LoVo (cell line): ENCODE measurements at regions not wholly inside any gene's neighbourhood (a gene's known extent, or its start where the extent isn't known, plus 50 kb on each side); places are given as distances from the start of the nearest gene placed in this dataset.

Experiments
- DNase-seq: peaks from one replicate; pipeline ENCODE4 v3.0.0-alpha.2; 2016; ENCODE audit warnings: low spot score

DNA sequence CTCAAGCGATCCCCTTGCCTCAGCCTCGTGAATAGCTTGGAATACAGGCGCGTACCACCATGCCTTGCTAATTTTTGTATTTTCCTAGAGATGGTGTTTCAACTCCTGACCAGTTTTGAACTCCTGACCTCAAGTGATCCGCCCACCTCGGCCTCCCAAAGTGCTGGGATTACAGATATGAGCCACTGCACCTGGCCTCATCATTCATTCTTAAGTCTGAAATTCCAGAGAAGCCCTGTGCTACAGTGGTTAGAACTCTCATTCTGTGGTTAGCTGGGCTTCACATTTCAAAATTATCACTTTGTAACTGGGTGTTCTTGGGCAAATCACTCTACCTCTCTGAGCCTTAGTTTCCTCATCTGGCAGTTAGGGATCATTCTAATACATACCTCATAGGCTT, 86.1 kb upstream of the POU3F1 start:
- no peak for DNase-seq

DNA sequence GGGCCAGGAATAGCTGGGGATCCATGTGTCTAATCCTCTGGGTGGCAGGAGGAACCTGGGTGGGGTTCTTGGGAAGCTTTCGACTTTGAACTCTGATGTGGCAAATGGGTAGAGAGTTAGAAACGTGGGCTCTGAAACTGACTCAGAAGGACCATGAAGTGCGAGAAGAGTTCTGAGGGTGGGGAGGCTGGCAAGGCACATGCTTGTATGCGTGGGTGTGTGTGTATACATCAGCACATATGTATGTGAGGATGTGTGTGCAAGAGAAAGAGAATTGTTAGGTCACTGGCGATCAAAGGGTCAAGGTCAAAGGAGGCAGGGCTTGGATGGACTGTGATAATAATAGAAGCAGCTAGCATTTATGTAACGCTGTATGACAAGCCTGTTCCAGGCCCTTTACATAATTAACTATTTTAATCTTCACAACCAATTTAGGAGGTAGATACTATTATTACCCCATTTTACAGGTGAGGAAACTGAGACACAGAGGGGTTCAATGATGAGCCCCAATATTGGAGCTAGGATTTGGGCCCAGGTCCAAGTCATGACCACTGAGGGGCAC, 84.5 kb upstream of the POU3F1 start:
- no peak for DNase-seq

DNA sequence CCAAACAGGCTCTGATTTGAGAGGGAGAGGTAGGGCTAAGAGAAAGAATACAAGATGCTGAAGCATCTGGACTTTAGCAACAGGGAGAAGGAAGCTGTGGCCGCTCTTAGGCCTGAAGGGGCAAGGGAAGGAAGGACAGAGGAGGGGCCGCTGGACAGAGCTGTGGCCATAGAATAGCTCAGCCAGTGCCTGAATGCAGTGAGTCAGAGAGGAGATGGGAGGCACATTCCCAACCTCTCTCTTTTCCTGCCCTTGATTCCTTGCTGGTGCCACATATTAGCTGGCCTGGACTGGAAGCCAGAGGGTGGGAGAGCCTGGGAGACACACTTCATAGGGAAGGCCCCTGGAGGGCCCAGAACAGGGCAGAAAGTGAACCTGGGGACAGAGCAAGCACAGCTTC, 83.4 kb upstream of the POU3F1 start:
- DNase-seq, result no peak

DNA sequence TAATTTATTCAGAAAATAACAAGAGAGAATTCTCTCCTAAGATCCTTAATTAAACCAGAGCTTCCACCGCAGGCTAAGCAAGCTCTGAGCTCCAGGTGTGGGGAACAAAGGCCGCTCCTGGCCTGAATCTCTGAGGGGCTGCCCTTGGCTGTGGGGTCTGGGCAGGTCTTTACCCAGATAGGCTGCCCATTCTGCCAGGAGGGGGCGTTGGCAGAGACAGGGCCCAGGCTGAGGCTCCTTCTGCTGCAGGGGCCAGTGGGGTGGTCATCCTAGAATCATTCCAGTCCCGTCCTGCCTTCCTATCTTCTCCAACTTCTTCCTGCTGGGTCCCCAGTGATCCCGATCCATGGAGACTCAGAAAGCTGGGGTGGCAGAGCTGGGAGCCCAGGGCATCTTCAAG, 82.9 kb upstream of the POU3F1 start:
- DNase-seq, result no peak

DNA sequence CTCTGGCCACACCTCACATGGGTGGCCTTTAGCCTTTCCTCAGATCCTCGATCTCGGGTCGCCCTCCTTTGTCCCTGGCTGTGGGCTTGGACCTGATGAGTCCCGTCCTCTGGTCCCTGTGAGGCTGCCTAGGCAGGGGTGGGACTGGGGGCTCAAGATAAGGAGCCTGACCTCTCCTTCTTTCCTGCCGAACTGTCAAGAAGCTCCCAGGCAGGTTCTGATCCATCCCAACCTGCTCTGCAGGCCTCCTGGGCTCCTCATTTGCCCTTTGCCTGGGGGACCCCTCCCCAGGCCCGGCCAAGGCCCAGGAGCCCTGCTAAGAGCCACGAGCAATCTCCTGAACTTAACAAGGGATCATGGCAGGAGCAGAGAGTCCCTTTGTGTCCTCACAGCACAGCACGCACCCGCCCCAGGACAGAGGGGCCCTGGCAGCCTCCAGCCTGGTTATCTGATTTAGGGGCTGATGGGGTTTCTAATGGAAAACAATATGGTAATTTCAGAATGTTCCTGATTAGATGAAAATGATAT, 82.4 kb upstream of the POU3F1 start:
- DNase-seq, result no peak

DNA sequence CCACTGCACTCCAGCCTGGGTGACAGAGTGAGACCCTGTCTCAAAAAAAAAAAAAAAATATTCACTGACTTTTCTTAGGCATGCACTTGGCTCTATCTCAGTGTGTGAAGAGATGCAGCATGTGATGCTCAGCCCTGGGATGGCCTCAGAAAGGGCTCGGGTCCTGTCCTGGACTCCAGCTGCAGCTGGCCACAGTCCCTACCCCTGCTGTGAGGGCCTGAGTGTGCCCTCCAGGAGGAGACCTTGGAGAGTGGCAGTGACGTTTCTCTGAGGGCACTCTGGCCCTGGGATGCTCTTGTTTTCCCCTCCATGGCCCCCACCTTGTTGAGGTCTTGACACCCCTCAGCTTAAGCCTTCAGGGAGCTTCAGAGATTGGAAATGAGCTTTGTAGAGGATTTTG, 81.9 kb upstream of the POU3F1 start:
- DNase-seq, result no peak

DNA sequence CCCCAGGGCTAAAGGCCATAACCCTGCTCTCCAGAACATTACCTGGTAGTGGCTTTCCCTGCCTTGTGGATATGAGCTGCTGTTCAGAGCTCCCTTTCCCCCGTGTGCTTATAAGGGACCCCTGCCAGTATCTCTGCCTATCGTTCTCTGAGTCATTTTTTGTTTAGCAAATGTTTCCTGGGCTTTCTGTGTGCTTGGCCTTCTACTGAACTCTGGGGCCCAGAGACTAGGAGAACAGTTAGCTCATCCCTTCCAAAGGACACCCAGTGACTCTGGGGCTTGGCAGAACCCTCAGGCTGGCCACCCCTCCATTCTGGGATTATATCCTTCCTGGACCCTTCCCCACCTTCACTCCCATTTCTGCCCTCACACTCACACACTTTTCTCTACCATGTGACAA, 80.8 kb upstream of the POU3F1 start:
- no peak for DNase-seq

DNA sequence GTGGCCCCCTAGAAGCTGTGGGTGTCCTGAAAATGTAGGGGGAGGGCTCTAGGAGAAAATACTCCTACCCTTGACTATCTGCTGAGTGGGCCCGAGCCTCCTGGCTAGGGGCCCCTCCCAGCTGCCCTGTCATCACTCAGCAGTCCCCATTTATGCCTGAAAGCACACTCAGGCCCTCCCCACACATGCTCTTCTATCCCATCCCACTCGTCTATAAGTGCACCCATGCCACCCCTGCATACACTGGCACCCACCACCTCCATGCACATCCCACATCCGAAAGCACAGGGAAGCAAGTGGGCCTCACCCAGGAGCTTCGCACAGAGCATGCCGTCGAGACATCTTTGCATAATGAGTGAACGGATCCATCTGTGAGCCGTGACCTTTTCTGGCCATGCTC, 80.4 kb upstream of the POU3F1 start:
- DNase-seq, result no peak

DNA sequence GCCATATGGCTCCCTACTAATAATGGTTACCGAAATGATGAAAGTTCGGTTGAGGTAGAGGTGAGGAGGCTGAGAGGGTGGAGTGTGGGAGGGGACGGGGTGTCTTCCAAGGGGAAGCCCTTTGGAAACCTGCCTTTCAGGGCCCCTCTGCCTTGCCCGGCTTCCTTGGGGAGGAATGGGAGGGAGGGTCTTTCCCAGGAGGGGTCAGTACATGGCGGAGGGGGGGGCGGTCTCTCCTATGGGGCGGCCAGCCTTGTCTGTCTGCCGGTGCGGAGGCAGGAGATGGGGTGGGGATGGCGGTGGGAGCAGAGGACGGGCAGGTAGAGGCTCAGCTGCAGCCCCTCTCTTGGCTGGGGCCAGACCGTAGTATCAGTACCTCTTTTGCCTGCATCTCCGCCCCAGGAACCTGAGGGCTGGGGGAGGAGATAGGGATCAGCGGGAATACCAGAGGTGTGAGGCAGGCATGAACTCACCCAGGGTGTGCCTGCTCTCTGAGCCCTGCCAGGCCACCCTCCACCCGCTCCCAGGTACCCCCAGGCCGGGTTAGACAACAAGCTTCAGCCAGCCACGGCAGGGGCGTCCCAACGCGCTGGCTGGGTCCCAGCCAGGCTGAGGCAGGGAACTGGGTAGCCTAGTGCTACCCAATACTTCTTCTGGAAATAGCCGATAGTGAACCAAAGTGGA, 79.4 kb upstream of the POU3F1 start:
- DNase-seq, result peak; percentile 3

DNA sequence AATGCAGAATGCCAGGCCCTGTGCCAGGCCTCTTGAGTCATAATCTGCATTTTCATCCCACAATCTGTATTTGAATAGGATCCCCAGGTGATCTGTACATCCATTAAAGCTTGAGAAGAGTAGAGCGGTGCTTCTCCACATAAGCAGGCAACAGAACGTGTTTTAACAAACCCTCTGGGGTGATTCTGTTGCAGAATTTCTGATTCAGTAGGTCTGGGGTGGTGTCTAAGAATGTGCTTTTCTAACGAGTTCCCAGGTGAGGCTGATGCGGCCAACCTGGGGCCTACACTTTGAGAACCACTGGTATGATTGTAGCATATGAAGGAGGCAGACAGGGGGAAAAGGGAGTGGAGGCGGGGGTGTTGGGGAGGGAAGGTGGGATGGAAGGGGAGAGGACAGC, 78.4 kb upstream of the POU3F1 start:
- DNase-seq, result no peak

DNA sequence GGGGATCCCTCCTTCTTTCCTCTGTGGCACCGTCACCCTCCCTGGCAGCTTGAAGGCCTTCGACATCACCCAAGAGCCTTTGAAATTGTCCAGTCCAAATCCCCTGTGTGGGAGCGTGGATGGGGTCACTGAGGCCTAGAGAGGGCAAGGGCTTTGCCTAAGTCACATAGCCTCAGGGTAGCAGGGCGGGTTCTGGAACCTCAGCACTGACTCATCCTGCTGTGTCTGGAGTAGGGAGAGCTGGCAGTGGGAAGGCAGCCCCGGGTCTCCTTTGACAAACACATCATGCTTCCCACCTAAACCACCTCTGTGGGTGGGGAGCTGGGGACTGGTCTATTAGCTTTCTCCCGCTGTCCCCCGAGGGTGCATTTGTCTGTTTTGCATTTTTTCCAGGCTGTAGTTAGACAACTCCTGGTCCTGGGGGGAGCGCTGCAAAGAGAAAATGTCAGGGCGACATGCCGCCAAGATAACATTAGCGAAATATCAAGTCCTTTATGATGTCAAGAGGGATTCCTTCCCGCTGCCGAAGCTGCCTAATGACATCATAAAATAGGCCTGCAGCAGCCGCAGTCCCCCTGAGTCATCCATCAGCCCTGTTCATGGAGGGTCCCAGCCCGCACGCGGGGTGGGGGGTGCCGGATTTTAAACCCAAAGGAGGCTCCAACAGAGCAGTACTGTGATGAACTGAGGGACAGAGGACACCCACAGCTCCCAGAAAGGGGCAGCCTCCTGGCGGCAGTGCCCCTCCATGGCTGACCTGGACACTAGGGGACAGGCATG, 77.0 kb upstream of the POU3F1 start:
- peak; percentile 23 for DNase-seq

DNA sequence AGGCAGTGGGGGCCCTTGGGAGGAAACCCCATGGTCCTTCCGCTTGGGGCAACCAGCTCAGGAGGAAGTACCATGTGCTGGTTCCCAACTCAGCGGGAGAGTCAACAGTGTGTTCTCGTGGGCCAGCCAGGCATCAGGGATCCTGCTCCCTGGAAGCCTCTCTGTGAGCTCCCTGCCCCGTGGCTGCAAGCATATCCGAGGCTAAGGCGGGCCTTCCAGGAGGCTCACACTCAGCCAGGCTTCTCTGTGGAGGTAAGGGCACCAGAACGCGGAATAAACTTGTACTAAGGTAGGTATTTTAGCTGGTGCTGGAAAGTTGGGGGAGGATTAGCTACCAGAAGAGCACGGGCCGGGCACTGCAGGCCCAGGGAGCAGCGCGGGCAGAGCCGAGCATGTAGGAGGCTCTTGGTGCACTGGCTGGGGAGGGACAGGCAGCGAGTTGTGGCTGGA, 74.7 kb upstream of the POU3F1 start:
- DNase-seq, result no peak

DNA sequence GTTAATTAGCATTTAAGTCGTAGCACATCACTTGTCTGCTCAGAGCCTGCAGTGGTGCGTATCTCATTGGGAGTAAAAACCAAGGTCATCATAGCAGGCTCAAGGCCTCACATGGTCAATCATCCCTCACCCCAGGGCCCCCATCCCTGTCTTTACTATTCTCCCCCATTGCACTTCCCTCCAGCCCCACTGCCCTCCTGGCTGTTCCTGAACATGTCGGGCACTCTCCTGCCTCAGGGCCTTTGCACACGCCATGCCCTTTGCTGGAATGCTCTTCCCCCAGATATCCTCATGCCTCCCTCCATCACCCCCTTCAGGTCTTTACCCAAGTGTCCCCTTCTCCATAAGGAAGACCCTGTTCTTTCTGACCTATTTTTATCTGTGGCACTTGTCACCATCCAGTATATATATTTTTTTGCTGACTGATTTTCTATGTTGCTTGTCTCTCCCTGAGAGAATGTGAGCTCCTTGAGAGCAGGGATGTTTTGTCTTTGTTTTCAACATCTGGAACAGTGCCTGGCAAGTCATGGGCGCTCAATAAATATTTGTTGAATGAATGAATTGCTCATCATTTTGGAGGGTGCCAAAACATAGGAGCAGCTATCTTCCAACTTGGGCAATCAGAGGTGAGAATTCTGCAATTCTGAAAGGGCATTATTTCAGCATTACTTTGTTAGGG, 74.1 kb upstream of the POU3F1 start:
- no peak for DNase-seq

DNA sequence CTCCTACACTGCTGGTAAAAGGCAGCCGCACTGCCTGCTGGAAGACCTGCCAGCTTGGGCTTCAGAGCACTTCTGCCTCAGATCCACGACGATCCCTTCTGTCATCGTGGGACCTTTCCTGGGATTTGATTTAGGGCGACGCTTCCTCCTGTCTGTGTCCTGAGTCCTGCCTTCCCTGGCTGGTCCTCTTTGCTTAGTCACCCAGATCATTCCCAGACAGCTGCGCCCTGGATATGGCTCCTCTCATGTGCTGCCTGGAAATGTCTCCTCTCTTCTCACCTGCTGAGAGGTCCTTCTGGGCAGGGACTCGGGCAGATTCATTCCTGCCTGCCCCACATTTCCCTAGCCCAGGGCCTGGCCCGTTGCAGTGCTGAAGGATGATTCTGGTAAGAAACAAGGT, 72.4 kb upstream of the POU3F1 start:
- no peak for DNase-seq

DNA sequence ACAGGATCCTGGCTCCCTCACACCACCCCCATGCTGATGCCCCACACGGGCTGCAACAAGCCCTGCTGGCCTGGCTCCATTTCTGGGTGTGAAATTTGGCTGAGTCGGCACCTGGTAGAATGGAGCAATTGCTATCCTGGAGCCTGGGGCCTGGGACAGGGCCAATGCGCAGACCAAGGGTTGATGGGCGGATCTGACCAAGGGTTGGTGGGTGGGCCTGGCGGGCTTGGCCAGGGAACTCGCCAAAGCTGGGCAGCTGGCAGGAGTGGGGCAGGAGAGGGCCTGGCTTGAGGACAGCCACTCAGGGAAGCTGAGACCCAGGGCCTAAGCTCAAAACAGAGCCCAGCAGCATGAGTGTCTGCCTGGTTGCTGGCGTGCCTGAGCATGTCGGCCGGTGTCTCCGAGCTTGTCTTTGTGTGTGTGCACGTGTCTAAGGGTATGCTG, 70.9 kb upstream of the POU3F1 start:
- DNase-seq, result no peak

DNA sequence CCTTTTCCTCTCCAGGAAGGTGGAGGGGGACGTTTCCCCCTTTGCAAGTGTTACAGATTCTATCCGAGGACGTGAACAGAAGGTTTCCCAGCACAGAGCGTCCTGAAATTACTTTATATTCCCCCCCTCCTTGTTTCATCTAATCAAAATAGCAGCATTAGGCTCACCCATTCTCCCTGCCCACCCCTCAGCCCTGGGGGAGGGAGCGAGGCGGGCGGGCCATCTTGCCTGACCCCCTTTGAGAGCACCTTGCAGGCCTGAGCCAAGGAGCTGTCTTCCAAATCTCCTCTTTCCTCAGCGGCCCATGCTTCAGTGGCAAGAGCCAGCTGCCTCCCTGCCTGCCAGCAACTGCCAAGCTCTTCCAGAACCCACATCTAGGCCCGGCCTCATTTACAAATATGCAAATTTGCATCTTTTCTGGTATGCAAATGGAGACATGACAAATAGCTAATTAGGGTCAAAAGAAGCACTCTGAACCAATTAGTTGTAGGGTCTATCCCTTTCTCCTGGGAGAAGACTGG, 69.1 kb upstream of the POU3F1 start:
- DNase-seq, result no peak

DNA sequence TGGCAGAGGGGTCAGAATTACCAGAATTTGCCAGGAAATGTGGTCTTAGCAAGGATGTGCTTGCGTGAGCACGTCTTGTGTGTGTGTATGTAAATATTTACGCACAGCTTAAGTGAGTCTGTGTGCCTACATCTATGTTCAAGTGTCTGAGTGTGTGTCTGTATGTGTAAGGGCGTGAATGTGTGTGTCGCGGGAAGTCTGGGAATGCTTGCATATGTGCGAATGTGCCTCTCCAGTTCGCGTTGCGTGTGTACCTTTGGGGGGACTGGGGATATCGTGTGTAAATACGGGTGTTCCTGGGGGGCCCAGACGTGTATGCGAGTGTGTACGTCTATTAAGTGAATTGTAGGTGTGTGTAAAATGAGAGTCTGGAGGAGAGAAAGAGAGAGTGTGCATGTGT, 68.6 kb upstream of the POU3F1 start:
- no peak for DNase-seq

DNA sequence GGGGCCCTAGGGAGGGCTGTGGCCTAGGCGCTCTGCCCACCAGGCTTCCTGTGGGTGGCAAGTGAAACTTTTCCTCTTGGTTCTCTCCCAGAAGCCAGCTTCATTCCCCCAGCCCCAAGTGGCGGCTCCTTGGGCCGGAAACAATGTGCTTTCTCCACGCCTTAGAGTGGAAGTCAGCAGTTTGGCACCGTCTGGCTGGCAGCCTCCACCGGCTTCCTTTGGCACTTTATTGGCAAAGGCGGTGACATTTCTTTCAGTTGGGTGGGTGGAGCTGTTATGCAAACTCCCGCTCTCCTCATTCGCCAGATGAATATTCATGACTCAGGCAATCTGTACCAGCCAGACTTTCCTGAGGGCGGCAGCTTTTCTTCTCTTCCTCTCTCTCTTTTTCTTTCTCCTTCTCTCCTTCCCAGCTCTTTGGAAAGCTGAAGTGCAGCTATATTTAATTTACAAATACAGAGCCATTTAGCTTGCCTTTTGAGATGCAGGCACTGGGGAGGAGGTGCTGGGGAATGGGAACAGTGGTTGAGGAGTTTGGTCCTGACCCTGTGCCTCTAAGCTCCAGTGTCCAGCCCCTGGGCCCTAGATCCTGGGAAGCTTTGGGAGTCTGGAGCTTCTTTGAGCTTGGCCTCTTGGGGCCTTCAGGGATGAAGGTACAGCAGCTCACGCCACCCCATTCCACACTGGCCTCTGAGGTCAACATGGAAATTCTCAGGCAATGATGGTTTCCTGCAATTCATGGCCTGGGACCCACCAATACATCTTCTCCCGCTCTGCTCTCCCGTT, 67.8 kb upstream of the POU3F1 start:
- no peak for DNase-seq

DNA sequence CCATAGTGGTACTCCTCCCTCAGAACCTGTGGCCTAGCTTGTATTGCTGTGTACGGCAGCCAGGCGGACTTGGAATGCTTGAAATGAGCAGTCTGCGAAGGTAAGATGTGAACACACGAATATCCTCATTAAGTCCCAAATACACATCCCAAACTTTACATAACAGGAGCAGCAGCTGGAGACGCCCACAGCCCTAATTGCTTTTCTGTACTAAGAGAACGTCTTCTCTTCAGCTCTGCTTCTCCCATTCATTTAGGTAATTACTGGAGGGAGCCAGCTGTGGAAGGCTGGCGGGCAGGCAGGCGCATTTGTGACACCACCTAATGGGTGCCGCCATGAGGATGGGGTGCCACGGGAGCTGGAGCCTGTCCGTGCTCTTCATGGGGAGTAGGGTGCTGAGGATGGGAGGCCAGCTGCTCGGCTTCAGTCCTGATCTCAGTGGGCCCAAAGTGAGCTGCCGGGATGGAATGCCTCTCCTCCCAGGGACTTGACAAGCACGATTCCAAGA, 66.6 kb upstream of the POU3F1 start:
- no peak for DNase-seq

DNA sequence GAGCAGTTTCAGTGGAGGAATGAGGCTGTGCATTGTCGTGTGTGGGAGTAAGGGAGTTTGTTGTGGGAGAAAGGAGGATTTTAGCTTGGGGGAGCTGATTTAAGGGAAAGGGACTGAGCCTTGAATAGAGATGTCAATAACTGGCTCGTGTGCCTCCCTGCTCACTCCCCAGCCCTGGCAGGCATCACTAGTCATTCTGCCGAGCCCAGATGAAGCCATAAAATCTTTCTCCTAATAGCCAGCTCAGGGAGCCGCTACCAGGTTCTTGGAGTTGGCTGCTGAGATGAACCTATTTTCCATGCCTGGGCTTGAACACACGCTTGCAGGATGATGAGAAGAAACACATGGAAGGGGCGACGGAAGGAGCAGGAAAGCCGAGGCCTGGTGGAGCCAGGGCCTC, 65.0 kb upstream of the POU3F1 start:
- DNase-seq, result no peak

DNA sequence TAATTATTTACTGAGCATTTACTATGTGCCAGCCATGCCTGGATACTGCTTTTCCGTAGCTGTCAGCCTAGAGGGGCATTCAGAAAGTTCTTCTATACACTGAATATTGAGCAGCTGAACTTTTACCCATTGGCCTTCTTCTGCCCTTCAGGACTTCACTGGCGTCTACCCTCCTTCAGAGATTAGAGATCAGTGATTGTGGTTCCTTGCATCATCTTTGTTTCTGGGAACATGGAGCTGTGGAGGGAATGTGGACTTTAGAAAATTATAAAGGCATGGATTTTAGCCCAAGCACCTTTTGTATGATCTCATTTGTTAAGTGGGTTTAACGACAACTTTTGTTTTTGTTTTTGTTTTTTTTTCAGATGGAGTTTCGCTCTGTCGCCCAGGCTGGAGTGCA, 58.7 kb upstream of the POU3F1 start:
- no peak for DNase-seq
